WTC11 (cell line): ENCODE measurements at regions not wholly inside any gene's neighbourhood (a gene's known extent, or its start where the extent isn't known, plus 50 kb on each side); places are given as distances from the start of the nearest gene placed in this dataset.

Experiments used
- ATAC-seq: fragments of 200-7000 bp; cut with Tn5 transposase; 2 replicates; pipeline ENCODE4 v1.10.0; 2021; ENCODE audit warnings: mild to moderate bottlenecking, moderate library complexity
- CTCF ChIA-PET: fragments of 300-600 bp; sonication (Branson Sonifier 250); formaldehyde crosslinking; loops from one replicate; lab custom pipeline; 2021; ENCODE audit warnings: antibody characterized with exemption; lab: Charles Lee
- POLR2A ChIA-PET: fragments of 350-600 bp; sonication (Branson Sonifier 250); formaldehyde crosslinking; loops from one replicate; lab custom pipeline; 2021; ENCODE audit warnings: antibody characterized with exemption; lab: Charles Lee
- DNase-seq: peaks from one replicate; pipeline ENCODE4 v3.0.0; 2021; ENCODE audit warnings: low spot score
- H3K27ac Mint-ChIP-seq: 2 replicates; pipeline ENCODE4 v1.8.0; 2021; ENCODE audit warnings: mixed read lengths
- H3K27me3 Mint-ChIP-seq: 2 replicates; pipeline ENCODE4 v1.8.0; 2021; ENCODE audit warnings: low read depth, mild to moderate bottlenecking, moderate library complexity, mixed read lengths
- H3K36me3 Mint-ChIP-seq: 2 replicates; pipeline ENCODE4 v1.8.0; 2021; ENCODE audit warnings: mixed read lengths
- H3K4me1 Mint-ChIP-seq: 2 replicates; pipeline ENCODE4 v1.8.0; 2022; ENCODE audit warnings: mixed read lengths
- H3K4me3 Mint-ChIP-seq: 2 replicates; pipeline ENCODE4 v1.8.0; 2021; ENCODE audit warnings: mild to moderate bottlenecking, moderate library complexity, mixed read lengths
- H3K9me3 Mint-ChIP-seq: 2 replicates; pipeline ENCODE4 v1.8.0; 2021; ENCODE audit warnings: mixed read lengths
- ATF1 ChIP-seq: sonication (generic); formaldehyde crosslinking; IDR thresholded peaks from 2 replicates; pipeline ENCODE4 v1.8.1; 2023; ENCODE audit warnings: mild to moderate bottlenecking, moderate library complexity, missing genetic modification reagents
- ATF2 ChIP-seq: sonication (generic); formaldehyde crosslinking; IDR thresholded peaks from 2 replicates; pipeline ENCODE4 v1.8.1; 2022; ENCODE audit warnings: low read depth, missing genetic modification reagents, borderline replicate concordance
- ATF3 ChIP-seq: sonication (generic); formaldehyde crosslinking; conservative IDR thresholded peaks from 2 replicates; pipeline ENCODE4 v1.8.1; 2022; ENCODE audit warnings: mild to moderate bottlenecking, missing genetic modification reagents
- CDX4 ChIP-seq: fragments of 250-450 bp; sonication (Bioruptor Pico); IDR thresholded peaks from 2 replicates; pipeline ENCODE4 v1.9.0; 2021; ENCODE audit warnings: moderate library complexity, mild to moderate bottlenecking, inconsistent platforms, borderline replicate concordance
- CTCF ChIP-seq: fragments of 200-600 bp; IDR thresholded peaks from 2 replicates; pipeline ENCODE4 v1.8.0; 2022; ENCODE audit warnings: antibody characterized with exemption
- E2F1 ChIP-seq: sonication (generic); formaldehyde crosslinking; IDR thresholded peaks from 2 replicates; pipeline ENCODE4 v1.8.0; 2022; ENCODE audit warnings: mild to moderate bottlenecking, missing genetic modification reagents
- EMX1 ChIP-seq: fragments of 250-450 bp; sonication (Bioruptor Pico); IDR thresholded peaks from 2 replicates; pipeline ENCODE4 v1.8.0; 2021; ENCODE audit warnings: mild to moderate bottlenecking
- ESRRA ChIP-seq: sonication (generic); formaldehyde crosslinking; IDR thresholded peaks from 2 replicates; pipeline ENCODE4 v1.8.1; 2022; ENCODE audit warnings: mild to moderate bottlenecking, missing genetic modification reagents, borderline replicate concordance
- FOXP4 ChIP-seq: sonication (generic); formaldehyde crosslinking; IDR thresholded peaks from 2 replicates; pipeline ENCODE4 v1.8.0; 2022; ENCODE audit warnings: mild to moderate bottlenecking, missing genetic modification reagents
- GABPB1 ChIP-seq: sonication (generic); formaldehyde crosslinking; IDR thresholded peaks from 2 replicates; pipeline ENCODE4 v1.8.1; 2023; ENCODE audit warnings: mild to moderate bottlenecking, missing genetic modification reagents
- HMGA2 ChIP-seq: fragments of 250-450 bp; sonication (Bioruptor Pico); IDR thresholded peaks from 2 replicates; pipeline ENCODE4 v1.4.0; 2021; ENCODE audit warnings: mild to moderate bottlenecking, moderate library complexity
- MAX ChIP-seq: sonication (generic); formaldehyde crosslinking; IDR thresholded peaks from 2 replicates; pipeline ENCODE4 v1.8.0; 2022; ENCODE audit warnings: mild to moderate bottlenecking, missing genetic modification reagents
- NFATC4 ChIP-seq: fragments of 250-450 bp; sonication (Bioruptor Pico); IDR thresholded peaks from 2 replicates; pipeline ENCODE4 v1.9.0; 2021; ENCODE audit warnings: mild to moderate bottlenecking
- NFE2L1 ChIP-seq: sonication (generic); formaldehyde crosslinking; IDR thresholded peaks from 2 replicates; pipeline ENCODE4 v1.8.1; 2023; ENCODE audit warnings: missing genetic modification reagents
- NFYB ChIP-seq: sonication (generic); formaldehyde crosslinking; conservative IDR thresholded peaks from 2 replicates; pipeline ENCODE4 v1.8.0; 2022; ENCODE audit warnings: low read depth, missing genetic modification reagents
- NR2C2 ChIP-seq: sonication (generic); formaldehyde crosslinking; IDR thresholded peaks from 2 replicates; pipeline ENCODE4 v1.8.0; 2022; ENCODE audit warnings: mild to moderate bottlenecking, missing genetic modification reagents
- RORB ChIP-seq: fragments of 250-450 bp; sonication (Bioruptor Pico); IDR thresholded peaks from 2 replicates; pipeline ENCODE4 v1.9.0; 2021; ENCODE audit warnings: mild to moderate bottlenecking
- TP53 ChIP-seq: sonication (generic); formaldehyde crosslinking; IDR thresholded peaks from 2 replicates; pipeline ENCODE4 v1.8.1; 2023; ENCODE audit warnings: mild to moderate bottlenecking, missing genetic modification reagents
- USF1 ChIP-seq: sonication (generic); formaldehyde crosslinking; IDR thresholded peaks from 2 replicates; pipeline ENCODE4 v1.8.0; 2022; ENCODE audit warnings: mild to moderate bottlenecking, missing genetic modification reagents
- ZBTB43 ChIP-seq: sonication (generic); formaldehyde crosslinking; IDR thresholded peaks from 2 replicates; pipeline ENCODE4 v1.8.1; 2023; ENCODE audit warnings: mild to moderate bottlenecking, missing genetic modification reagents
- ZNF317 ChIP-seq: sonication (generic); formaldehyde crosslinking; IDR thresholded peaks from 2 replicates; pipeline ENCODE4 v1.8.1; 2023; ENCODE audit warnings: low read depth, mild to moderate bottlenecking, moderate library complexity, missing genetic modification reagents, borderline replicate concordance
- ZNF425 ChIP-seq: fragments of 250-450 bp; sonication (Bioruptor Pico); conservative IDR thresholded peaks from 2 replicates; pipeline ENCODE4 v1.9.0; 2021; ENCODE audit warnings: mild to moderate bottlenecking
- ZSCAN18 ChIP-seq: fragments of 250-450 bp; sonication (Bioruptor Pico); IDR thresholded peaks from 2 replicates; pipeline ENCODE4 v2.1.2; 2022; ENCODE audit warnings: mild to moderate bottlenecking, moderate library complexity

- TF ChIP-seq FOXP4 (CRISPR knock-in tag): no peak
- TF ChIP-seq NFATC4 (CRISPR knock-in tag): no peak
- no peak for TF ChIP-seq NR2C2 (CRISPR knock-in tag)
- no peak for TF ChIP-seq ATF2 (CRISPR knock-in tag)
- TF ChIP-seq NFYB (CRISPR knock-in tag): no peak
- TF ChIP-seq ZBTB43: no peak
- TF ChIP-seq, all 79 proteins: peak for 0
These were observed 1262.9 kb downstream of the SUCLG1 start (continued) for GRCh38 chr2:83196225-83196624.

GRCh38 chr2:83191316-83191715 is 1267.8 kb downstream of the SUCLG1 start:
- TF ChIP-seq NFATC4 (CRISPR knock-in tag) (no peak), GABPB1 (CRISPR knock-in tag) (no peak), ATF1 (CRISPR knock-in tag) (no peak), RORB (CRISPR knock-in tag) (no peak), NFE2L1 (CRISPR knock-in tag) (no peak), HMGA2 (CRISPR knock-in tag) (no peak), CTCF (no peak), EMX1 (CRISPR knock-in tag) (no peak), ZNF317 (CRISPR knock-in tag) (no peak), ZSCAN18 (CRISPR knock-in tag) (no peak), TP53 (CRISPR knock-in tag) (no peak), E2F1 (no peak), USF1 (no peak), ESRRA (CRISPR knock-in tag) (no peak), CDX4 (CRISPR knock-in tag) (no peak), MAX (no peak), ZNF425 (no peak), ATF3 (CRISPR knock-in tag) (no peak), NR2C2 (CRISPR knock-in tag) (no peak)
- Mint-ChIP-seq H3K4me3 (no peak overlapping the region), H3K27ac (no peak overlapping the region), H3K36me3 (no peaks in the 10 kb centered on the region), H3K4me1 (peaks cover 10% of the 10 kb centered on the region), H3K9me3 (no peaks in the 10 kb centered on the region), H3K27me3 (no peaks in the 10 kb centered on the region)
- CTCF ChIA-PET: no interaction called here
- DNase-seq (no peak), ATAC-seq (no peak)
- POLR2A ChIA-PET: no interaction called here
